IMR-90 (cell line): ENCODE measurements at regions not wholly inside any gene's neighbourhood (a gene's known extent, or its start where the extent isn't known, plus 50 kb on each side); places are given as distances from the start of the nearest gene placed in this dataset.

Source experiments
- CEBPB ChIP-seq: IDR thresholded peaks from 2 replicates; pipeline ENCODE4 v1.6.1; 2012; ENCODE audit warnings: low read depth, low read length, improper control_type of control experiment
- CTCF ChIP-seq: conservative IDR thresholded peaks from 2 replicates; pipeline ENCODE4 v1.5.1; 2012; ENCODE audit warnings: mild to moderate bottlenecking, low read depth, low read length, improper control_type of control experiment
- POLR2A ChIP-seq: IDR thresholded peaks from 2 replicates; pipeline ENCODE4 v1.6.1; 2012; ENCODE audit warnings: mild to moderate bottlenecking, low read depth, low read length
- SMC3 ChIP-seq: fragments of 150-350 bp; IDR thresholded peaks from 2 replicates; pipeline ENCODE4 v1.6.1; 2016; ENCODE audit warnings: low read depth, mild to moderate bottlenecking, antibody characterized with exemption, low read length, moderate library complexity
- USF2 ChIP-seq: fragments of 150-350 bp; IDR thresholded peaks from 2 replicates; pipeline ENCODE4 v1.6.1; 2017; ENCODE audit warnings: mild to moderate bottlenecking, antibody characterized with exemption, low read length, low read depth

- TF ChIP-seq CEBPB (no peak), CTCF (no peak), USF2 (no peak), POLR2A (no peak), SMC3 (no peak)
Measured at GRCh38 chr3:192038726-192039125, 577.8 kb downstream of the PYDC2 start.
